Left lobe of liver (tissue), 2 donors: ENCODE measurements at regions not wholly inside any gene's neighbourhood (a gene's known extent, or its start where the extent isn't known, plus 50 kb on each side); places are given as distances from the start of the nearest gene placed in this dataset.

Source experiments
- ATAC-seq: fragments of 200-7000 bp; cut with Tn5 transposase; one replicate; pipeline ENCODE4 v1.9.1; 2020; ENCODE audit warnings: mild to moderate bottlenecking, moderate library complexity
- DNase-seq: peaks from one replicate; pipeline ENCODE4 v3.0.0-alpha.2; 2020; ENCODE audit warnings: low spot score
- donor health status: DM: no; HTN: no; CAD: no; lungs with moderate emphysema.
- donor health status: DM: no; HTN: yes; CAD: no.

DNA sequence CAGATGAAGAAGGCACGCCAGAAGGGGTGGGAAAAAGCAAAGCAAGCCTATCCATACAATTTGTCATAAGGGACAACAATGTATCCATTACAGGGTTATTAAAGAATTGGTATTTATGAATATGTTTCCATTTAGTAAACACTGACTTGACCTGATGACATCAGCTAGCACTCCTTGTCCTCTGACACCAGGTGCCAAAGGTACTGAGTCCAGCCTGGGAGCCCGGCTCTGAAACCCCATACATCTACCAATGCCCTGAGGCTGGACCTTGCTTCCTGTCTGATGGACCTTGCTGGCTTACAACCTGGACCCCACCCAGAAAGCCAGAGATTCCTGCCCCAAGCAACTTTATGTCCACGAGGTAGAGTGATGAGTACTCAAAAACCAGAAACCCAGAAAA lies 263.0 kb upstream of the ATP11B start:
- DNase-seq = no peak
- no peak for ATAC-seq

DNA sequence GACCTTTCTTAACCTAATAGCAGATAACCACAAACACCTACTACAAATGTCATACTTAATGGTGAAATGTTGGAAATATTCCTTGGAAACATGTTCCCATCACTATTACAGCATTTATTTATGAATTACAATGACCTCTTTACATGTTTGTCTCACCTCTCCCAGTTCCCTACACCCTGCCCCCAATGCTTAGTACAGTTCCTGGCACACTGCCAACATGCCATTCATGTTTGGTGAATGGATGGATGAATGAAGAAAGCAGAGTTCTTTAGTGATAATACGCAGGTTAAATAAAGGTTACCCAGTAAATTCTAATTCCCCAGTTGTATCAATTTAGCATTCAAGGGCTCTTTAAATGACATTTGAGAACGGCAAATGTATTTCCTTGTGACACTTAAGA lies 259.9 kb upstream of the ATP11B start:
- DNase-seq (no peak), ATAC-seq (no peak)

DNA sequence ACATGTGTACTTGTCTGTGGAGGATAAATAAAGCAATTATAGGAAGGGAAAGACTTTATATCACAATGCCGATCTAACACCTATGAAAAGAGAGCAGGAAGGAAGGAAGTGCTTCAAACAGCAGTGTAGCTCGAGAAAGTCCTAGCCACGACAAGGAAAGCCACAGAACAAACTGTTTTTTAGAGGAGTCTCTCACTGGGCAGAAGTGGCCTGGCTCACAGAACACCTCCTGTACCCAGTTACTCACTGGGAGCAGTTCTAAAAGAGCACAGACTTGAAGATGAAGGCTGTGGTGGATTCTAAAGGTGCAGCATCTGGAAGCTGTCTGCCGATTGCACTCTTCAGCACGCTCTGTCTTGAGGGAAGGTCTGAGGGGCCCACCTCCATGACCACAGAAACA lies 248.8 kb upstream of the ATP11B start:
- ATAC-seq (no peak), DNase-seq (no peak)

DNA sequence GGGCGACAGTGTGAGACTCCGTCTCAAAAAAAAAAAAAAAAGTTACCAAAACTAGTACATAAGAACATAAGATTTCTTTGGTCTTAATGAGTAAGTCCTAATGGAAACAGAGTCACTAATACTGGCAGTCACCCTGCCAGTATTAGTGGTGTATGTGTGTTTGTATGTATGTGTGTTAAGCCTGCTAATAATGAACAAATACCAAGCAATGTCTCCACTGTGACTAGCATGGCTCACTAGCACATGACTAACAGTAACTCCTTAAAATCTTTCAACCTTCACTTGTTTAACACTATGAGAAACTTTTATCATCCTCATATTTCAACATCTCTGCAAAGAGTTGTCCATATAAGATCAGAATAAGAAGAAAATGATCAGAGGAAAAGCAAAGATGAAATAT lies 231.0 kb upstream of the ATP11B start:
- DNase-seq = no peak
- no peak for ATAC-seq

DNA sequence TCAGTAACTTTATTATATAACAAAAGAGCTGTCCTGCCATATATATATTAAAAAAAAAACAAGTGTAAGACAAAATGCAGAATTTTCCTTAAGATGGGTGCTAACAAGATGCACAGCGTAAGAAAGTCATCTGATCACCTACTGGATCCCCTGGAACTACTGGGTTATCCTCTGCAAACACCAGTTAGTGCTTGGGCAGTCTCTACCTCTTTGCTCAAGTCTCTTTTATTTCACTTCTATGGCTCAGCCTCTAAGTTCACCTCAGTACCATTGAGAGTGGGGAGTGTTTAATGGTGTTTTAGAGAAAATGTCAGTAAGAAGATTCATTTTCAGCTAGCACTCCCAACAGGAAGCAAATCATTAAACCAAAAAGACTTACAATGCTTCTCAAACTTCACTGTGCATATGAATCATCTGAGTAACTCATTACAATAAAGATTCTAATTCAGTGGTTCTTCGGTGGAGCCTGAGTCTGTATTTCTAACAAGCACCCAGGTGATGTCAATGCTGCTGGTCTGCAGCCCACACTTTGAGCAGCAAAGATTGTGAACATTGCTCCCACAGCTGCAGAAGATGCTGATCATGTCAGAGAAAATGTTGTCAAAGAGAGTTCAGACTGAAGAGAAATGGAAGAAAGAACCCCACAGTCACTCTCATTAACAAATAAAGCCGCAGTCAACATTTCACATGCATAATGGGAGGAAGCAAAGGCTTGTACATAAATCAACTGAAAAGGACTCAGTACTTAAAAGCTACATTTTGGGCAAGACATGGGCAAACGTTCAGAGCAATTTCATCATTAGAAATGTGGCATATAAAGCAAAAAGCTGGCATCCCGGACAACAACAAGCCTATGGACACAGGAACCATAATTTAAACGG lies 227.1 kb upstream of the ATP11B start:
- ATAC-seq (no peak), DNase-seq (no peak)

DNA sequence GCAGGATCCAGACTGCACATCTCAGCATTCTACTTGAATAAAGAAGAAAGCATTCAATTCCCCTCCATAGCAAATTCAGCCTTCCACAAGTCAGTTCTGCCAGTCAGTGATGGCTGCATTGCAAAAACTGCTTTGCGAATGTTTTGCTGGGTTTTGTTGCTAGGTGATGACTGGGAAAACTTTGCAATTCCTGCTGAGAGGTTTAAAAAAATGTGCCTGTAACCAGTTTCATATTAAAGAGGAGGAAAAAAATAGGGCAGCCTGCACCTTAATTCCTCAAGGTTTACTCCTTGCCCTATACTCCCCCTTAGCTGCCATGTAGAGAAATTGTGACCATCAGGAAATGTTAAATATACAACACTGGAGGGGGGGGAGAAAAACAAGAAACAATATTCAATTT lies 225.6 kb upstream of the ATP11B start:
- ATAC-seq = no peak
- no peak for DNase-seq

DNA sequence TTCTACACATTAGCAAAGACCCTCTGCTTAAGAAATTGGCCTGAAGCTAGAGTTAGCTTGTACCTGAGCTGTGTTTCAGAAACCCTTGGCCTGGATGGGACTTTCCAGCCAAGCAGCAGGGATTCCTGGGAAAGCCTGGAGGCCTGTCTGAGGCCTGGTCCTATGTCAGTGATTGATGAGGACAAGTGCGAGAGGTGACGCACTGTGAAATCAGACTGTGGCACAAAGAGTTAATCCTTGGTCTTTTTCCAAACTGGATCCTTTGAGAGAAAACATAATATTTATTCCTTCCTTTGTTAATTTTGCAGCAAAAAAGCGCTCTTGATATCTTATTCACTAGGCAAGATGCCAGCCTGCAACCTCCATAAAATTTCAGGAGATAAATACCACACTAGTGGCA lies 225.0 kb upstream of the ATP11B start:
- ATAC-seq (no peak), DNase-seq (no peak)

DNA sequence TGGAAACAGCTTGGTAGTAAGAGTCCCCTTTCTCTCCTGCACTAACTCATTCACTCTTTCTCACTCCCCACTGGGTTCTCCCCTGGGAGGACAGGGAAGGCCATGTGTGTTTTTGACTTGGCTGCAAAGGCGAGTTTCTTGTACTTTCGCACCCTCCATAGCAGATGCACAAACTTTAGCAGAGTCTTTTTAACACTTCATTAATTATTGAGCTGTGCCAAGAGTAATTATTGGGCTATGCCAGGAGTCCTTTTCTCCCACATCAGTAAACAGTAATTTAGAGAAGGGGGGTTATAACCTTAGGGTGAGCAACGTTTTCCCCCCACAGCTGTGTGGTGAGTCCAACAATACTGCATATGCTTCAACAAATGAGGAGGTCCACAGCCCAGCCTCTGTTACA lies 224.4 kb upstream of the ATP11B start:
- ATAC-seq = no peak
- DNase-seq = no peak

DNA sequence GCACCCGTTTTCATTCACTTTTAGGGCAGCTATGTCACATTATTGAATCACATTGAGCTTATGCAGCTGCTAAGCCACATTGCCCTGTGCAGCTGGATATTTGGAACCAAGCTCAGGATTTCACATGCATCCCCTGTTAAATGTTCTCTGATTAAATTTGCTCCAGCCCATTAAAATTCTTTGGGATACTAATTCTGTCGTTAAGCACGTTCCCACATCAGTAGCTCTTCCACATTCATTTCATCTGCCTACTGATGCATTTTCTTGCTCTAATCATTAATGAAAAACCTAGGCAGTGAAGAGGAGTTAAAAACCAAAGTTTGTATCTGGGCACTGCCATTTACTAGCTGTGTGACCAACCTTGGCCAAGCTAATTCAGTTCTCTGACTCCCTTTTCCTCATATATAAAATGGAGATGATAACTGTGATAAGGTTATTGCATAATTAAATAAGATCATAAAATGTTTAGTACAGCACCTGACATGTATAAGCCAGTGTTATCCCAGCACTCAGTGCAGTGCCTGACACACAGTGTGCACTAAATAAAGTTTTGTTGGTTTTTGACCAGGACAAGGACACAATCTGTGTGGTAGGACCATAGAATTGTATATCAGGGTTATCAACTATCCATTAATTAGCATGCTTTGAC lies 222.2 kb upstream of the ATP11B start:
- no peak for ATAC-seq
- DNase-seq = no peak

DNA sequence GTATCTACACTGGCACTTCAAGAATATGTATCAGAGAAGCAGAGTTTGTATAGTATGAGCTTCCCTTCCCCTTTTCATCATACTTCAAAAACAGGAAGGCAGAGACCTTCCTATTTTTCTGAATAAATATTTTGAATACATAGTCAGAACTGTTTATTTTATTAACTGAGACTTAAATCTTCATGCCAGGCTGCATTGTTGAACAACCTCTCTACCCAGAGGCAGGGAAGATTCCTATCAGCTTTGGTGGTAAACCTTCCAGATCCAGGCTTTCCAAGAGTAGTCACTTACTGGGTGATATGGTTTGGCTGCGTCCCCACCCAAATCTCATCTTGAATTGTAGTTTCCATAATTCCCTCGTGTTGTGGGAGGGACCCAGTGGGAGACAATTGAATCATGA lies 217.4 kb upstream of the ATP11B start:
- no peak for DNase-seq
- ATAC-seq = no peak

DNA sequence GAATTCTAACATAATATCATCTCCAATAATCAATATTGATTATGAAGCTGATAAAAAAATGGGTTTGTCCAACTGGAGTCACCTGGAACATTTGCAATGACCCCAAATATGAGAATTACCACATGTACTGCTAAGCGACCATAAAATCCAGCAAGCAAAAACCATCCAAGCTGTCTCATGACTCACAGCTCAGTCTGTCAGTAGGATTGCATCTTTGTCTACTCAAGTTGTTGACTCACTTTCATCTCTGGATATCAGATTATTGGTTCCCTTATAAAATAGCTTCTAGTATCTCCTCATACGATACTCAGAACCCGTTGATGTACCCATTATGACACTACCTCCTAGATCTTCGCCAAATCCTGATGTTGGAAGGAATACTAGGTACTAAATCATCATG lies 209.8 kb upstream of the ATP11B start:
- ATAC-seq (no peak), DNase-seq (no peak)

DNA sequence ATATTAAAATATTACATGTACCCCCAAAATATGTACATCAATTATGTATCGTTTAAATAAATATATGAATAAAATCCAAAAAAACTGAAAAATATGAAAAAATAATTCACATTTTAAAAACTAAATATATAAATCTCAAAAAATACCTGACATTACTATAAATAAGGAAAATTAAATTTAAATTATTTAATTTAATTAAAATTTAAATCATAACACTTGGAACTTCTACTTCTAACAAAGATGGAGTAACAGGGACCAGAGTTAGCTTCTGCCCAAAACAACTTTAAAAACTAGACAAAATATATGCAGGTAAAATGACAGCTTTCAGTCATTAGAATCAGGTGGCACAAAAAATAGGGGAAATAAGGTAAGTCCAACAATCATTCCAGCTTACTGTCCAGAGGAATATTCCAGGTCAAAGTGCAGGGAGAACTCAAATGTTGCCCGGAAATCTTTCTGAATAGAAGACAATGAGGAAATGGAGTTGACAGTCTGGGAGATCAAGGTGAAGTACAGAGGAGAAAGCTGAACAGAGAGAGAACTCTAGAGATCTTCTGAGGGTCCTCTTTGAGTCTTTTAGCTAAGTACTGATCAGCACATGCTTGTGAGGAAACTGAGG lies 207.7 kb upstream of the ATP11B start:
- DNase-seq = no peak
- ATAC-seq = peak; percentile 80

DNA sequence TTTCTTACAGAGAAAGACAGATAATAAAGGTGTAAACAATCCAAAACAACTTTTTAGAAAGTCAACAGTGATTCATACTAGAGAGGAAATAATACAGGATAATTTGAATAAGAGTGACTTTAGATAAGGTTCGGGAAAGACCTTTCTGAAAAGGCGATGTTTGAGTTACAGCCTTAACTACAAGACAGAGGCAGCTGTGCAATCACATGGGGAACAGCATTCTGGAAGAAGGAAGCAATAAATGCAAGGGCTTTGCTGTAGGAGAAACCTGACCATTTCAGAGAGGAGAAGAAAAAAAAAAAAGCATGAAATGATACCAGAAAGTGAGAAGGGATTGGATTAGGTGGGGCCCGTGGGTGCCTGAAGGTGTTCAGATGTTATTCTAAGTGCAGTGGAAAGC lies 200.6 kb upstream of the ATP11B start:
- no peak for ATAC-seq
- DNase-seq = no peak

DNA sequence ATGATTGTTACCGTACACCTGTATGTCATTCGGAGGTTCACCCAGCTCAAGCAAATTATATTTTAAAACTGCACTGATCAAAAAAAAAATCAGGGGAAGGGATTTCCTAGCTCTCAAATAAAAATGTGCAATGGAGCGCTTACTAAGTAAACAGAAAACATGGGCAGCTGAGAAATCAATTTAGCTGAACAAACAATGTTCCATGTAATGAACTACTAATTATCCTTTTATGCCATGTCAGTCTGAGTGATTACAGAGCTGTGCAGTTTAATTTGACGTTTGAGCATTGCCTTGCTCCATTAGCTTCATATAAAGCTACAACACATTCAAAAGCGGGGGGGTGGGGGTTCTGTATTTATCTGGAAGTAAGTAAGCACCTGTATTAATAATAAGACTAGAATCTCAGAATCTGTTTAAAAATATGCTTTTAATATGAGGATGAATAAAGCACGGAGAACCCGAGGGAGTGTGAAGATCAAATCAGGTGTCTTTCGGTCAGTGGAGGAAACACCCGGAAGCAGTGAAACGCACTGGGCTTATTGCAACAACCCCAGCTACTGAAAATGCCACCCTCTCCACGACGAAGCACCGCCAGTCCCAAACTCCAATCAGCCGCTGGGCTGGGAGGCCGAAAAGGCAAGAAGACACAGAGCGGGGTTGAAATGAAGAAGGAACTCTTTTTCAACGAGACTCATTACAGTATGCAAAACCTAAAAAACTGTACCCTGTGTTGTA lies 196.5 kb upstream of the ATP11B start:
- no peak for ATAC-seq
- DNase-seq = no peak

DNA sequence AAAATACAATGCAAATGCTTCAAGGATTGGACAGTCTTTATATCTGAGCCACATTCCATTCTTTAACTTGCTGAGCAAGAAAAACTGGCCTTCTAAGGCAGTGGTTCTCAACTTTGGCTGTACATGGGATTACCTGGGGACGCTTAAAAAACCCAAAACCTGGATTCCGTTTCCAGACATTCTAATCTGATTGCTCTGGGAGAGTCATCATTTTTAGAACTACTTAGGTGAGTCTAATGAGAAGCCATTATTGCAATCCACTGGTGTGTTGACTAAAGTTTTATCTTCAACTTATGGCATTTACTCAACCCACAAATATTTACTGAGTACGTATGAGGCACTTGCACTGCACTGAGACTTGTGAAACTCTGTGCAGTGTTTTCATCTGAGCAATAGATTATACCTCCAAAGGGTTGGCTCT lies 195.7 kb upstream of the ATP11B start:
- DNase-seq = no peak
- ATAC-seq = peak; percentile 72

DNA sequence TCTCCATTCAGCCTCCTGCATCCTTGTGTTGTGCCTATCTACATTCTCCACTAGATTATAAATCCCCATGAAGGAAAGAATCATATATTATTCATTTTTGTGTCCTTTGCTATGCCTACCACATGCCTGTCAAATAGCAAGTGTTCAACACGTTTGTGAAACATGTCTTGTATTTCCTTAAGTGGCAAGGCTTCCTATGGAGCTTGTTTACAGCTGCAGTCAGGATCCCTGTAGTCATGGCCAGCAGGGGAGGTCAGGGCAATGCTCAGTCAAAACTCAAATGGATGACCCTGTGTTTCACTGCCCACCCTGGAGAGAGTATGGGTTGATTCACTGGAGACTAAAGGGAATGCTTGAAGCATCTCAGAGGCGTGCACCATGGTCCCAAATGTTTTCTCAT lies 191.7 kb upstream of the ATP11B start:
- no peak for ATAC-seq
- DNase-seq = no peak

DNA sequence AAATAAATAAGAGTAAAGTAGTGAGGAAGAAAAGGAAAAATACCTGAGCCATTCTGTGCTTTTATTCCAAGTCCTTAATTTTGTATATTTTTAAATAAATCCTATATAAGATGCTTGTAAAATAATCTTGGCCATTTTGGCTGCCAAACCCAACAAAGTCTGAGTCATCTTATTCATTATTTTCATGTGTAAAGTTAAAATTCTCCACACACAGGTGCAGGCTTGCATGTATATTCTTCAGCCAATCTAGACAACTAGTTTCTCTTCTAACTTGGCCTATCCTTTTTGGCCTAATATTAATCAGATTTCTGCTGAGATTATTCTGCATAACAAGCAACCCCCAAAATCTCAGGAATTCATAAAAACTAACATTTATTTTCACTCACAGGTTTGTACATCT lies 189.8 kb upstream of the ATP11B start:
- ATAC-seq (no peak), DNase-seq (no peak)

DNA sequence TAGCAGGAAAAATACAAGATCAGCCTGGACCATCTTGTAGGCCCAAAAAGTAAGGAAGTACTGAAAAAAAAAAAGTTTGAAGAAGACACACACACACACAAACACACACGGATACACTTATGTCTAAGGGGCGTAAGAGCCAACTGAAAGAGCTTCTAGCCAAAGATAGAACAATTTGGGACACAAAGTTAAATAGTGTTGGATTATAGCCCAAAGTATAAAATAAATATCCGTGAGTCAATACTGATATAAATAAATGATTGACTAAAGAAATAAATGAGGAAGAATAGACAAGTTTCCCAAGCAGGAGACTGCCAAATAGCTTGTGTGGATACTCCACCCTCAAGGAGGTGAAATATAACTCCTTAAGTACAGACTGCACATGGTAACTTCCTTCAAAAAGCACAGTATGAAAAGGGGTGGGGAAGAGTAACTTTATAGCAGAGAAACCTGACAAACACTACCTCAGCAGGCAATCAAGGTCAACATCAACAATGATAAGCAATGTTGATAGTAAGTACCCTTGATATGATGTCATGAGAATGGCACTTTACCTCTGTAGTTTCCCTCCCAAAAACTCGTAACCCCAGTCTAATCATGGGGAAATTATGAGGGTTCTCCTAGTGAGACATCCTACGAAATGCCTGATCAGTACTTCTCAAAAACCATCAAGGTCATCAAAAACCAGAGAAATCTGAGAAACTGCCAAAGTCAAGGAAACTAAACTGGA lies 187.3 kb upstream of the ATP11B start:
- ATAC-seq = peak; percentile 53
- DNase-seq = no peak

DNA sequence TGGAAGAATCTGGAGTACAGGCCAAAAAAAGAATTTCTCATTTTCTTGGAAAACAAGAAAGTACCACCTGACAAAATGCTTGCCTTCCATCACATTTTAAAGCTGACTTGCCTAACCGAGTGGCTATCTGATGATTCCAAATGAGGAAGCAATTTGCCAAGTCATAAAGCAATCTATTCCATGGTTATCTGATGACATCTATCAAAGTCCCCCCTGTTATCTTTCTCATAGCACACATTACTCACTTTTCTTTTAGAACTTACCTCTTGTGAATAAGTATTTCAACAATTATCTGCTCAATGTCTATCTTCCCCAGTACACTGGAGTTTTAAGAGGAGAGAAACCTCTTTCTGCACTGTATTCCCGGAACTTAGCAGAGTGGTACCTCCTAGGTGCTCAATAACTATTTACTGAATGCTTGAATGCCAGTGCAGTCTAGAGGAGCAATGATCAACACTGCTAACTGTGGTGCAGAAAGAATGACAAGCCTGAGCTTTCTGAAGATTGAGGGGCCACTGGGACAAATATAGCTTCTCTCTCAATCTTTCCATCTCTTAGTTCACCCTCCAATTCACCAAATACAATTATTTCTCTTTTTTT lies 186.3 kb upstream of the ATP11B start:
- ATAC-seq (no peak), DNase-seq (no peak)

DNA sequence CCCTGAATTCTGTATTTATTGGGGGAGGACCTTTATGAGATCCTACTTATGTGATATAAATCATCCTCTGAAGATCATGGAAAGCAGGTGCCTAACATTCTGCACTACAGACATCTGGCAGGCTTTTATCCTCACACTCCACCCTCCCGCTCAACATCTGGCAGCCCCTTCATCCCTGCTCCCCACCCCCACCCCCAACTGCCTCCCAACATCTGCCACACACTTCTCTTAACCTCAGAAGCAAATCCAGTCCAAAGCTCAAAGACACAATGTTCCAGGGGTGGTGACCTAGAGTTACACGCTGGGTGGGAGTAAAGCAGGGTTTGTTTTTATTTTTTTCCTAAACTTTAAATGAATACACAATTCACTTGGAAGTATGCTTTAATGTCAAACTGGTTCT lies 184.5 kb upstream of the ATP11B start:
- ATAC-seq = no peak

More for the DNA sequence above, 184.5 kb upstream of the ATP11B start:
- no peak for DNase-seq
